SH-SY5Y (cell line): ENCODE measurements at regions not wholly inside any gene's neighbourhood (a gene's known extent, or its start where the extent isn't known, plus 50 kb on each side); places are given as distances from the start of the nearest gene placed in this dataset.
A peak's percentile ranks its signal among the peaks of the same experiment; 100 is the strongest.

Experiments
- GATA2 ChIP-seq: IDR thresholded peaks from 2 replicates; pipeline ENCODE4 v1.6.1; 2011; ENCODE audit warnings: mild to moderate bottlenecking, low read depth, low read length
- GATA3 ChIP-seq: IDR thresholded peaks from 2 replicates; pipeline ENCODE4 v1.6.1; 2011; ENCODE audit warnings: low read depth, mild to moderate bottlenecking, low read length, moderate library complexity

GRCh38 chr10:60649485-60650377, 128.5 kb upstream of the CDK1 start:
- no peak for TF ChIP-seq GATA3
- TF ChIP-seq GATA2: no peak

- TF ChIP-seq GATA2: no peak
- TF ChIP-seq GATA3: no peak
These were observed 129.5 kb upstream of the CDK1 start for GRCh38 chr10:60648761-60649160.

- TF ChIP-seq GATA3 (no peak), GATA2 (no peak)
These were observed 131.1 kb upstream of the CDK1 start for GRCh38 chr10:60646966-60647796.

DNA sequence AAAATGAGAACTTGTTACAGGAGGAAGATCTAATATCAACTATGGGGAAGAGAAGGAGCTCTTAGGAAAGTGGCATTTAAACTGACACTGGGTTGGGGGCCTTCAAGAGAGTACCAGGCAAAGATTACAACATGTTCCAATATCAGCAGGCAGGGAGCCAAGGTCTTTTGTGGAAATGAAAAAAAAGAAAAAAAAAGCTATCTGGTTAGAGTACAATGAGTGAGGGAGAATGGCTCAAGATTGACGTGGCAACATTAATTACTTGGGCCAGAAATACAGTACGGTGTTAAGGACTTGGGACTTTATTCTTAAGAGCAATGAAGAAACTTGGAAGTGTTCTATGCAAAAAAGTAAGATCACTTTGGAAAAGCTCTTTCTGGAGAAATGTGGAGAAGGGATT, 132.3 kb upstream of the CDK1 start:
- no peak for TF ChIP-seq GATA2
- TF ChIP-seq GATA3: no peak

- TF ChIP-seq GATA2: no peak
These were observed 133.7 kb upstream of the CDK1 start for GRCh38 chr10:60644436-60645130.

GRCh38 chr10:60643874-60644273, 134.4 kb upstream of the CDK1 start:
- peak; percentile 41 for TF ChIP-seq GATA3
- no peak for TF ChIP-seq GATA2

DNA sequence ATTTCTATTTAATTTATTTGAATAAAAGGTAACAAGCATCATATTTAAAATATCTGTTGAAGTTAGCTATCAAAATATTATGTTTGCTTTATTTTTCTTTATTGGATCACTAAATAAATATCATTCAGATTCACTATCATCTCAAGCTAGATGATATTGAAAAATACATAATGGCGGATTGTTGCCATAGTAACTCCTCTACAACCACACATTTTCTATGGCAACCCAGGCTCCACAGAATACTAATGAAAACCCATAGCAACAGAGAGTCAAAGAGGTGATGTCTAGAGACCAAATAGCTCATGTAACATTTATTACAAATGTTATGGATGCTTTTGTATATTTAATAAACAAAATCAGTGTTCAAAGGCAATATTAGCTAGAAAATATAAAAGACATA, 148.9 kb upstream of the CDK1 start:
- TF ChIP-seq GATA3 (no peak), GATA2 (no peak)

GRCh38 chr10:60627778-60628748, 150.2 kb upstream of the CDK1 start:
- TF ChIP-seq GATA2 (no peak), GATA3 (no peak)

DNA sequence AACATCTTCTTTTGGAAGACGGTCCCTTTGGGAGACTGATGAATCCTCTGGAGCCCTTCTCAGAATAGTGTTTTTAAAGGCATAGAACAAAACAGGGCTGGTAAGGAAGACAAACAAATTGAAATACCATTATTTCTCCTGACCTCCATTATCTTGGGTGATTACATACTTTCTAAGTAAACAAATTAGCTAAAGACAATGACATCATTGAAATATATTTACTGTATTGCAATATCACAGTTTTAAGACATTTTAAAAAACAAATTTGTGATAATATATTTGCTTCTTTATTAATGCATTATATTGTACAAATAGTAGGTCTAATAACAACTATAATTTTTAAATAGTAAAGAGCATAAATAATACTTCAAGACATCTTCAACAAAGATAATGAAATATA, 152.2 kb upstream of the CDK1 start:
- TF ChIP-seq GATA2: no peak
- TF ChIP-seq GATA3: no peak

- TF ChIP-seq GATA3 (no peak), GATA2 (no peak)
These were observed 154.7 kb upstream of the CDK1 start for GRCh38 chr10:60623627-60624026.

DNA sequence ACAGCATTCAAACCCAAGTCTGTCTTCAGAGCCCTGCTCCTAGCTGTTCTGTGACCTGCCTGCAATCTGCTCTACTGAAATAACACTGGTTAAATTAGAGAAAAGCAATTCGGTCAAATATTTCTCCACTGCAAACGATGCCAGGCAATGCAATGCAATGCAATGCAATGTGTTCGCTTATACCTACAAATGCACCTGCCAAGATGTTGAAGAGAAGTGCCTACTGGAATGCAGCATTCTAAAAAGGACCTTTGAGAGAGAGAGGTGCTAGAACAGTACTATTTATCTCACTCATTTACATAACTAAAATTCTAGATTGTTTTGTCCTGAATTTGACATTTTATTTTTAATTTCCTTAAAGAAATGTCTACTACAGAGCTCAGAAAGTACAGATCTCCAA, 157.3 kb upstream of the CDK1 start:
- TF ChIP-seq GATA2: no peak
- no peak for TF ChIP-seq GATA3

GRCh38 chr10:60618861-60619260, 159.4 kb upstream of the CDK1 start:
- no peak for TF ChIP-seq GATA2
- TF ChIP-seq GATA3: no peak

GRCh38 chr10:60615541-60615940, 162.7 kb upstream of the CDK1 start:
- TF ChIP-seq GATA3 (no peak), GATA2 (no peak)
